ENCODE measurements at regions not wholly inside any gene's neighbourhood (a gene's known extent, or its start where the extent isn't known, plus 50 kb on each side); places are given as distances from the start of the nearest gene placed in this dataset.

DNA sequence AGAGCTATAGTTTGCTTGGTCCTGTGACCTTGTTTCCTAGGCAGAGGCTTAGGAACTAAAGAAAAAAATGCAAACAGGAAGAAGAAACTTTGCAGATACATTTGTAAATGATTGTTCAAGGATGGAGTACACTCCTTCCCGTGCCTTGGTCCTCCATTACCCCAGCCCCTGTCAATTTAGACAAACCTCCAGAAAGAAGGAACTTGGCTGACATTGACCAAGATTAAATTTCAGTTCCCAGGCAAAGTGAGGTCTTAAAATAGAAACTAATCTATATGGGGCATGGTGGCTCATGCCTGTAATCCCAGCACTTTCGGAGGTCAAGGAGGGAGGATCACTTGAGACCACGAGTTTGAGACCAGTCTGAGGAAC, 179.9 kb upstream of the FN1 start (continued):
- TF ChIP-seq PRDM10 (IDR thresholded peaks at IDR 0.05; ENCODE audit: partially characterized antibody) (no peak), CREB3 (tag; conservative IDR thresholded peaks at IDR 0.05; ENCODE audit: low read depth) (no peak)

GRCh38 chr2:215615067-215615802, 179.4 kb upstream of the FN1 start:
- Histone ChIP-seq H4K20me1 (replicated peaks; ENCODE audit: control insufficient read depth, insufficient read depth, low read length) (no peaks in the 10 kb centered on the region), H3K36me3 (ENCODE audit: control insufficient read depth, insufficient read depth, low read length) (no peaks in the 10 kb centered on the region), H3K4me3 (no peak overlapping the region), H3K9me1 (ENCODE audit: control insufficient read depth, insufficient read depth, low read length) (no peaks in the 10 kb centered on the region), H3K9ac (ENCODE audit: insufficient read depth in 1 of 2, low read depth in 2 of 2, low read length in 2 of 2) (no peak overlapping the region), H3K27me3 (ENCODE audit: control insufficient read depth in 2 of 2, insufficient read depth in 2 of 2, low read length in 2 of 2) (no peaks in the 10 kb centered on the region), H3K9me3 (replicated peaks; ENCODE audit: control insufficient read depth, insufficient read depth, low read depth, low read length) (peaks cover 3% of the 10 kb centered on the region), H3K4me2 (ENCODE audit: insufficient read depth, low read length) (no peak overlapping the region), H2AFZ (ENCODE audit: low read depth, low read length) (no peak overlapping the region), H3K4me1 (replicated peaks in 1 of 2; ENCODE audit: control insufficient read depth in 2 of 2, insufficient read depth in 2 of 2, low read length in 2 of 2) (peaks cover 3 to 11% of the 10 kb centered on the region in 2 experiments; a peak in 4 of 5 replicates), H3K79me2 (ENCODE audit: control insufficient read depth, insufficient read depth, low read length) (no peaks in the 10 kb centered on the region), H3K27ac (ENCODE audit: extremely low read depth, low read depth, low read length) (no peak overlapping the region)
- ChIA-PET POLR2A (no interaction called here), CTCF (ENCODE audit: low intra/inter-chr PET ratio) (no interaction called here)
- DNase-seq (ENCODE audit: extremely low read depth in 1 of 4, low spot score in 3 of 4), result no peak
- no TSS peak for BruUV-seq (replicated peaks)
- FAIRE-seq, result no peak
- WGBS (ENCODE audit: insufficient coverage, low coverage, missing lambda C conversion rate), result 92% methylated on average over 2 of the region's 32 CpGs
- no peak for ATAC-seq
- in situ Hi-C loops (cut with MboI), result no loop called here
- intact Hi-C loops (cut with micrococcal nuclease), result loop anchor here (10.0 kb wide), 1 partner anchor 110 kb away; no protein-coding TSS in a partner anchor
- TF ChIP-seq, protein P1, sequence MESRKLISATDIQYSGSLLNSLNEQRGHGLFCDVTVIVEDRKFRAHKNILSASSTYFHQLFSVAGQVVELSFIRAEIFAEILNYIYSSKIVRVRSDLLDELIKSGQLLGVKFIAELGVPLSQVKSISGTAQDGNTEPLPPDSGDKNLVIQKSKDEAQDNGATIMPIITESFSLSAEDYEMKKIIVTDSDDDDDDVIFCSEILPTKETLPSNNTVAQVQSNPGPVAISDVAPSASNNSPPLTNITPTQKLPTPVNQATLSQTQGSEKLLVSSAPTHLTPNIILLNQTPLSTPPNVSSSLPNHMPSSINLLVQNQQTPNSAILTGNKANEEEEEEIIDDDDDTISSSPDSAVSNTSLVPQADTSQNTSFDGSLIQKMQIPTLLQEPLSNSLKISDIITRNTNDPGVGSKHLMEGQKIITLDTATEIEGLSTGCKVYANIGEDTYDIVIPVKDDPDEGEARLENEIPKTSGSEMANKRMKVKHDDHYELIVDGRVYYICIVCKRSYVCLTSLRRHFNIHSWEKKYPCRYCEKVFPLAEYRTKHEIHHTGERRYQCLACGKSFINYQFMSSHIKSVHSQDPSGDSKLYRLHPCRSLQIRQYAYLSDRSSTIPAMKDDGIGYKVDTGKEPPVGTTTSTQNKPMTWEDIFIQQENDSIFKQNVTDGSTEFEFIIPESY (CRISPR knock-in tag; IDR thresholded peaks at IDR 0.05), result 0 out of 2 replicates have a peak, but pooled peaks have one; percentile 46
- TF ChIP-seq NR3C1 (CRISPR knock-in tag; IDR thresholded peaks at IDR 0.05), result no peak
- TF ChIP-seq, protein P2, sequence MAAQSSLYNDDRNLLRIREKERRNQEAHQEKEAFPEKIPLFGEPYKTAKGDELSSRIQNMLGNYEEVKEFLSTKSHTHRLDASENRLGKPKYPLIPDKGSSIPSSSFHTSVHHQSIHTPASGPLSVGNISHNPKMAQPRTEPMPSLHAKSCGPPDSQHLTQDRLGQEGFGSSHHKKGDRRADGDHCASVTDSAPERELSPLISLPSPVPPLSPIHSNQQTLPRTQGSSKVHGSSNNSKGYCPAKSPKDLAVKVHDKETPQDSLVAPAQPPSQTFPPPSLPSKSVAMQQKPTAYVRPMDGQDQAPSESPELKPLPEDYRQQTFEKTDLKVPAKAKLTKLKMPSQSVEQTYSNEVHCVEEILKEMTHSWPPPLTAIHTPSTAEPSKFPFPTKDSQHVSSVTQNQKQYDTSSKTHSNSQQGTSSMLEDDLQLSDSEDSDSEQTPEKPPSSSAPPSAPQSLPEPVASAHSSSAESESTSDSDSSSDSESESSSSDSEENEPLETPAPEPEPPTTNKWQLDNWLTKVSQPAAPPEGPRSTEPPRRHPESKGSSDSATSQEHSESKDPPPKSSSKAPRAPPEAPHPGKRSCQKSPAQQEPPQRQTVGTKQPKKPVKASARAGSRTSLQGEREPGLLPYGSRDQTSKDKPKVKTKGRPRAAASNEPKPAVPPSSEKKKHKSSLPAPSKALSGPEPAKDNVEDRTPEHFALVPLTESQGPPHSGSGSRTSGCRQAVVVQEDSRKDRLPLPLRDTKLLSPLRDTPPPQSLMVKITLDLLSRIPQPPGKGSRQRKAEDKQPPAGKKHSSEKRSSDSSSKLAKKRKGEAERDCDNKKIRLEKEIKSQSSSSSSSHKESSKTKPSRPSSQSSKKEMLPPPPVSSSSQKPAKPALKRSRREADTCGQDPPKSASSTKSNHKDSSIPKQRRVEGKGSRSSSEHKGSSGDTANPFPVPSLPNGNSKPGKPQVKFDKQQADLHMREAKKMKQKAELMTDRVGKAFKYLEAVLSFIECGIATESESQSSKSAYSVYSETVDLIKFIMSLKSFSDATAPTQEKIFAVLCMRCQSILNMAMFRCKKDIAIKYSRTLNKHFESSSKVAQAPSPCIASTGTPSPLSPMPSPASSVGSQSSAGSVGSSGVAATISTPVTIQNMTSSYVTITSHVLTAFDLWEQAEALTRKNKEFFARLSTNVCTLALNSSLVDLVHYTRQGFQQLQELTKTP (IDR thresholded peaks at IDR 0.05; ENCODE audit: low read depth in 1 of 2, partially characterized antibody in 2 of 2), result no peak
- no peak for TF ChIP-seq TRIM24 (IDR thresholded peaks at IDR 0.05)
- TF ChIP-seq CBX3 (IDR thresholded peaks at IDR 0.05; ENCODE audit: borderline replicate concordance in 1 of 2, low read length in 2 of 2), result peak in 1 of 2 experiments; percentile 18; a peak in 1 of 3 replicates
- TF ChIP-seq NCOA6 (IDR thresholded peaks at IDR 0.05), result no peak
- TF ChIP-seq COPS2 (conservative IDR thresholded peaks at IDR 0.05), result no peak
